IPS-NIHi7 (cell line): ENCODE measurements at regions not wholly inside any gene's neighbourhood (a gene's known extent, or its start where the extent isn't known, plus 50 kb on each side); places are given as distances from the start of the nearest gene placed in this dataset.

ENCODE experiments used
- DNase-seq: peaks from one replicate; pipeline ENCODE4 v3.0.0; 2012; ENCODE audit warnings: mixed read lengths; ENCODE audit errors: extremely low spot score

- no peak for DNase-seq
Observed at GRCh38 chr11:92533657-92534335, 309.2 kb downstream of the FAT3 start.

- no peak for DNase-seq
Observed at GRCh38 chr11:92536883-92537282, 312.3 kb downstream of the FAT3 start.

GRCh38 chr11:92540096-92540495, 315.5 kb downstream of the FAT3 start:
- DNase-seq = no peak

GRCh38 chr11:92545906-92546471, 321.4 kb downstream of the FAT3 start:
- DNase-seq = no peak

GRCh38 chr11:92546603-92547002, 322.0 kb downstream of the FAT3 start:
- DNase-seq = no peak

- peak; percentile 42 for DNase-seq
Observed at GRCh38 chr11:92550411-92550810, 325.8 kb downstream of the FAT3 start.

- DNase-seq = no peak
Observed at GRCh38 chr11:92550871-92551270, 326.3 kb downstream of the FAT3 start.

- no peak for DNase-seq
Observed at GRCh38 chr11:92552942-92553341, 328.3 kb downstream of the FAT3 start.

GRCh38 chr11:92554688-92555087, 330.1 kb downstream of the FAT3 start:
- no peak for DNase-seq

GRCh38 chr11:92556431-92556830, 331.8 kb downstream of the FAT3 start:
- no peak for DNase-seq

- no peak for DNase-seq
Observed at GRCh38 chr11:92557879-92558278, 333.3 kb downstream of the FAT3 start.

- no peak for DNase-seq
Observed at GRCh38 chr11:92558323-92558722, 333.7 kb downstream of the FAT3 start.

GRCh38 chr11:92569726-92570125, 345.1 kb downstream of the FAT3 start:
- no peak for DNase-seq

GRCh38 chr11:92572559-92572958, 347.9 kb downstream of the FAT3 start:
- no peak for DNase-seq

- DNase-seq = no peak
Observed at GRCh38 chr11:92576315-92576714, 351.7 kb downstream of the FAT3 start.

GRCh38 chr11:92580908-92581307, 356.3 kb downstream of the FAT3 start:
- no peak for DNase-seq

- no peak for DNase-seq
Observed at GRCh38 chr11:92588393-92588792, 363.8 kb downstream of the FAT3 start.

GRCh38 chr11:92589512-92589911, 364.9 kb downstream of the FAT3 start:
- DNase-seq = no peak

- DNase-seq = no peak
Observed at GRCh38 chr11:92591521-92591920, 366.9 kb downstream of the FAT3 start.

- no peak for DNase-seq
Observed at GRCh38 chr11:92594251-92594650, 369.6 kb downstream of the FAT3 start.

- no peak for DNase-seq
Observed at GRCh38 chr11:92595052-92595451, 370.4 kb downstream of the FAT3 start.

- DNase-seq = no peak
Observed at GRCh38 chr11:92596596-92597317, 372.1 kb downstream of the FAT3 start.

GRCh38 chr11:92601048-92601447, 368.4 kb upstream of the MTNR1B start:
- DNase-seq = no peak
